K562 (cell line): ENCODE measurements at regions not wholly inside any gene's neighbourhood (a gene's known extent, or its start where the extent isn't known, plus 50 kb on each side); places are given as distances from the start of the nearest gene placed in this dataset.
A peak's percentile ranks its signal among the peaks of the same experiment; 100 is the strongest.

Experiments
- ATAC-seq: fragments of 200-7000 bp; cut with Tn5 transposase; 3 replicates; pipeline ENCODE4 v1.9.1; 2020; ENCODE audit warnings: moderate library complexity
- BruUV-seq: library from RNA; stranded (reverse); fragments of 400-500 nt; replicated peaks from 2 replicates; lab custom pipeline; 2021; lab: Mats Ljungman, UMichigan
- CTCF ChIA-PET: fragments of 300-600 bp; formaldehyde crosslinking; extraction: SDS; loops from one replicate; lab custom pipeline; 2021; ENCODE audit warnings: low intra/inter-chr PET ratio; lab: Yijun Ruan, JAX
- POLR2A ChIA-PET: fragments of 300-600, 350-650 bp; sonication (Branson Sonifier 250); formaldehyde crosslinking; extraction: SDS; loops from one replicate; lab custom pipeline; 2021; ENCODE audit warnings: antibody characterized with exemption, inconsistent platforms; lab: Yijun Ruan, JAX
- DNase-seq, 4 experiments: peaks; one replicate each; pipeline versions ENCODE4 v3.0.0 to v3.0.0-alpha.2; 2011 to 2018; ENCODE audit warnings: low spot score in 3 of 4, mixed read lengths in 3 of 4; ENCODE audit errors: extremely low read depth in 1 of 4
- FAIRE-seq: peaks from 2 replicates; lab custom pipeline; 2011; peaks lifted over from hg19 to GRCh38; lab: Jason Lieb, UNC
- H2AFZ ChIP-seq: 2 replicates; pipeline ENCODE4 v1.6.0; 2011; ENCODE audit warnings: low read depth, low read length, control low read depth, inconsistent platforms
- H3K27ac ChIP-seq: fragments of 200-600 bp; 3 replicates; pipeline ENCODE4 v1.8.0; 2011; ENCODE audit warnings: low read depth, mild to moderate bottlenecking, control low read depth, inconsistent platforms, low read length, moderate library complexity, mixed read lengths; ENCODE audit errors: extremely low read depth
- H3K27me3 ChIP-seq, 2 experiments: fragments of 300-600 bp in 1 of 2; 2 replicates in 1 of 2; 3 replicates in 1 of 2; pipeline versions ENCODE4 v1.6.0 to v1.8.0; 2011; ENCODE audit warnings: inconsistent platforms in 2 of 2, low read length in 2 of 2, mild to moderate bottlenecking in 1 of 2, mixed read lengths in 1 of 2, moderate library complexity in 1 of 2; ENCODE audit not compliant: control insufficient read depth in 2 of 2, insufficient read depth in 2 of 2
- H3K36me3 ChIP-seq: fragments of 300-600 bp; 3 replicates; pipeline ENCODE4 v1.8.0; 2011; ENCODE audit warnings: mild to moderate bottlenecking, low read length, inconsistent platforms; ENCODE audit not compliant: control insufficient read depth, insufficient read depth
- H3K4me1 ChIP-seq, 2 experiments: fragments of 200-600 bp in 1 of 2; replicated peaks in 1 of 2; 2 replicates in 1 of 2; 3 replicates in 1 of 2; pipeline versions ENCODE4 v1.5.1 to v1.8.0; 2011; ENCODE audit warnings: inconsistent platforms in 2 of 2, low read length in 2 of 2, mild to moderate bottlenecking in 1 of 2, mixed read lengths in 1 of 2, moderate library complexity in 1 of 2; ENCODE audit not compliant: control insufficient read depth in 2 of 2, insufficient read depth in 2 of 2
- H3K4me2 ChIP-seq: 2 replicates; pipeline ENCODE4 v1.6.1; 2011; ENCODE audit warnings: low read length, control low read depth, inconsistent platforms, mixed read lengths; ENCODE audit not compliant: insufficient read depth
- H3K4me3 ChIP-seq: fragments of 200-600 bp; sonication (generic), shearing (Covaris generic); 2 replicates; pipeline ENCODE4 v1.5.1; 2016; ENCODE audit warnings: control low read depth, inconsistent platforms
- H3K79me2 ChIP-seq: fragments of 200-600 bp; 3 replicates; pipeline ENCODE4 v1.8.0; 2011; ENCODE audit warnings: low read length, inconsistent platforms; ENCODE audit not compliant: control insufficient read depth, insufficient read depth
- H3K9ac ChIP-seq, 2 experiments: 2 replicates each; pipeline versions ENCODE4 v1.6.0 to v1.6.1; 2011; ENCODE audit warnings: low read depth in 2 of 2, low read length in 2 of 2, control low read depth in 1 of 2, inconsistent platforms in 1 of 2, mild to moderate bottlenecking in 1 of 2, mixed read lengths in 1 of 2; ENCODE audit not compliant: insufficient read depth in 1 of 2
- H3K9me1 ChIP-seq: one replicate; pipeline ENCODE4 v1.6.0; 2011; ENCODE audit warnings: inconsistent platforms, mild to moderate bottlenecking, low read length, moderate library complexity; ENCODE audit not compliant: control insufficient read depth, insufficient read depth
- H3K9me3 ChIP-seq: replicated peaks from 2 replicates; pipeline ENCODE4 v1.5.1; 2011; ENCODE audit warnings: low read depth, low read length, inconsistent platforms; ENCODE audit not compliant: control insufficient read depth, insufficient read depth
- H4K20me1 ChIP-seq: replicated peaks from 2 replicates; pipeline ENCODE4 v1.6.1; 2011; ENCODE audit warnings: low read length, inconsistent platforms, mixed read lengths; ENCODE audit not compliant: control insufficient read depth, insufficient read depth
- CSDE1 ChIP-seq, 2 experiments: fragments of 450-650 bp; IDR thresholded peaks; 2 replicates each; pipeline ENCODE4 v1.6.1; 2016; ENCODE audit warnings: mild to moderate bottlenecking in 1 of 2
- CUX1 ChIP-seq: fragments of 200-800 bp; sonication (Bioruptor generic); IDR thresholded peaks from 2 replicates; pipeline ENCODE4 v1.6.1; 2016; ENCODE audit warnings: missing genetic modification characterization, missing compliant biosample characterization
- DACH1 ChIP-seq: fragments of 450-650 bp; IDR thresholded peaks from 2 replicates; pipeline ENCODE4 v1.6.1; 2018; ENCODE audit not compliant: partially characterized antibody
- KDM5B ChIP-seq: fragments of 200-600 bp; sonication (generic); IDR thresholded peaks from 2 replicates; pipeline ENCODE4 v1.6.1; 2012; ENCODE audit warnings: low read depth, mild to moderate bottlenecking, moderate library complexity, low read length, control low read depth, inconsistent platforms; ENCODE audit not compliant: insufficient replicate concordance
- MBD2 ChIP-seq: sonication (generic); IDR thresholded peaks from 2 replicates; pipeline ENCODE4 v1.6.1; 2016; ENCODE audit warnings: low read depth, borderline replicate concordance
- POLR3A ChIP-seq: IDR thresholded peaks from 2 replicates; pipeline ENCODE4 v1.6.1; 2011; ENCODE audit warnings: borderline replicate concordance, mild to moderate bottlenecking, moderate library complexity; ENCODE audit not compliant: insufficient read length, insufficient read depth; ENCODE audit errors: extremely low read depth
- PRPF4 ChIP-seq: fragments of 200-400 bp; formaldehyde crosslinking; IDR thresholded peaks from one replicate; pipeline ENCODE4 v1.6.1; 2017; ENCODE audit warnings: low read length, low read depth, mild to moderate bottlenecking; ENCODE audit not compliant: insufficient read depth, poor library complexity, severe bottlenecking
- RBM22 ChIP-seq: fragments of 200-400 bp; formaldehyde crosslinking; IDR thresholded peaks from 2 replicates; pipeline ENCODE4 v1.6.1; 2018; ENCODE audit warnings: low read length, low read depth; ENCODE audit not compliant: poor library complexity, severe bottlenecking
- RFX7 ChIP-seq: fragments of 250-450 bp; sonication (Bioruptor Pico); IDR thresholded peaks from 2 replicates; pipeline ENCODE4 v1.5.1; 2021; ENCODE audit warnings: mild to moderate bottlenecking
- RUNX1 ChIP-seq: sonication (generic); IDR thresholded peaks from 2 replicates; pipeline ENCODE4 v1.6.1; 2016; ENCODE audit warnings: antibody characterized with exemption, low read depth
- SAFB ChIP-seq: fragments of 200-400 bp; formaldehyde crosslinking; IDR thresholded peaks from 2 replicates; pipeline ENCODE4 v1.6.1; 2017; ENCODE audit warnings: low read depth, low read length, borderline replicate concordance
- TCFL5 ChIP-seq: fragments of 250-450 bp; sonication (Bioruptor Pico); conservative IDR thresholded peaks from 2 replicates; pipeline ENCODE4 v1.6.1; 2021; ENCODE audit warnings: mild to moderate bottlenecking, moderate library complexity, matching md5 sums
- ZNF174 ChIP-seq: fragments of 250-450 bp; sonication (Bioruptor Pico); IDR thresholded peaks from 2 replicates; pipeline ENCODE4 v1.4.0; 2020; ENCODE audit warnings: mild to moderate bottlenecking
- ZNF274 ChIP-seq: IDR thresholded peaks from 2 replicates; pipeline ENCODE4 v1.6.1; 2011; ENCODE audit warnings: low read depth, mild to moderate bottlenecking, low read length, moderate library complexity, borderline replicate concordance
- ZNF707 ChIP-seq: fragments of 250-450 bp; sonication (Bioruptor Pico); conservative IDR thresholded peaks from 2 replicates; pipeline ENCODE4 v1.8.0; 2022; ENCODE audit warnings: inconsistent platforms, mild to moderate bottlenecking, moderate library complexity
- ZNF830 ChIP-seq: fragments of 250-450 bp; sonication (Bioruptor Pico); IDR thresholded peaks from 2 replicates; pipeline ENCODE4 v1.5.0; 2021; ENCODE audit warnings: mild to moderate bottlenecking
- WGBS: fragments of 100-300 bp; shearing (Covaris generic); methylation state at CpG from one replicate; pipeline ENCODE4 v1.1.6; 2016; ENCODE audit warnings: low coverage, mixed read lengths; ENCODE audit not compliant: insufficient coverage; ENCODE audit errors: missing lambda C conversion rate; 5-methylcytosine and 5-hydroxymethylcytosine counted together
- in situ Hi-C: fragments of 300-500 bp; cut with MboI; formaldehyde crosslinking; loops from 4 replicates; pipeline ENCODE4 v1.15.0; 2018; ENCODE audit warnings: inconsistent platforms, mixed read lengths
- intact Hi-C: fragments of 100-400 bp; cut with micrococcal nuclease; formaldehyde crosslinking; loops from 2 replicates; pipeline ENCODE4 v1.14.2; 2022
- TF ChIP-seq, protein P1 (sequence below), 2 experiments: IDR thresholded peaks; 2 replicates each; pipeline ENCODE4 v1.6.1; 2012; ENCODE audit warnings: improper control_type of control experiment in 2 of 2, low read depth in 2 of 2, low read length in 2 of 2, borderline replicate concordance in 1 of 2

- ATAC-seq = no peak
- Histone ChIP-seq H3K9me3 (no peaks in the 10 kb centered on the region; the same call in 1 of the 2 replicates), H3K4me1 (no peaks in the 10 kb centered on the region), H2AFZ (no peak overlapping the region), H3K4me3 (no peak overlapping the region), H3K27me3 (no peaks in the 10 kb centered on the region), H3K79me2 (no peaks in the 10 kb centered on the region), H3K9ac (no peak overlapping the region), H3K9me1 (no peaks in the 10 kb centered on the region), H3K27ac (no peak overlapping the region), H4K20me1 (no peaks in the 10 kb centered on the region), H3K4me2 (no peak overlapping the region), H3K36me3 (no peaks in the 10 kb centered on the region)
- BruUV-seq = no TSS peak
- no peak for DNase-seq
- FAIRE-seq = no peak
- ChIA-PET POLR2A (no interaction called here), CTCF (no interaction called here)
- intact Hi-C loops = no loop called here
- in situ Hi-C loops = no loop called here
- 8% methylated on average over 1 of the region's 1 CpG for WGBS
- TF ChIP-seq PRPF4 = no peak
- no peak for TF ChIP-seq ZNF174 (CRISPR knock-in tag)
- TF ChIP-seq, protein P1, sequence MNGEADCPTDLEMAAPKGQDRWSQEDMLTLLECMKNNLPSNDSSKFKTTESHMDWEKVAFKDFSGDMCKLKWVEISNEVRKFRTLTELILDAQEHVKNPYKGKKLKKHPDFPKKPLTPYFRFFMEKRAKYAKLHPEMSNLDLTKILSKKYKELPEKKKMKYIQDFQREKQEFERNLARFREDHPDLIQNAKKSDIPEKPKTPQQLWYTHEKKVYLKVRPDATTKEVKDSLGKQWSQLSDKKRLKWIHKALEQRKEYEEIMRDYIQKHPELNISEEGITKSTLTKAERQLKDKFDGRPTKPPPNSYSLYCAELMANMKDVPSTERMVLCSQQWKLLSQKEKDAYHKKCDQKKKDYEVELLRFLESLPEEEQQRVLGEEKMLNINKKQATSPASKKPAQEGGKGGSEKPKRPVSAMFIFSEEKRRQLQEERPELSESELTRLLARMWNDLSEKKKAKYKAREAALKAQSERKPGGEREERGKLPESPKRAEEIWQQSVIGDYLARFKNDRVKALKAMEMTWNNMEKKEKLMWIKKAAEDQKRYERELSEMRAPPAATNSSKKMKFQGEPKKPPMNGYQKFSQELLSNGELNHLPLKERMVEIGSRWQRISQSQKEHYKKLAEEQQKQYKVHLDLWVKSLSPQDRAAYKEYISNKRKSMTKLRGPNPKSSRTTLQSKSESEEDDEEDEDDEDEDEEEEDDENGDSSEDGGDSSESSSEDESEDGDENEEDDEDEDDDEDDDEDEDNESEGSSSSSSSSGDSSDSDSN (IDR thresholded peaks at IDR 0.05; ENCODE audit: borderline replicate concordance in 1 of 2, low read depth in 2 of 2, low read length in 2 of 2) = no peak
- TF ChIP-seq CSDE1 (IDR thresholded peaks at IDR 0.05) = no peak
- no peak for TF ChIP-seq POLR3A
- TF ChIP-seq ZNF707 (CRISPR knock-in tag) = no peak
- peak; percentile 27; the same call in 1 of the 2 replicates for TF ChIP-seq SAFB
- TF ChIP-seq CUX1 (CRISPR knock-in tag) = 0 out of 2 replicates have a peak, but pooled peaks have one; percentile 33
- no peak for TF ChIP-seq RBM22
- no peak for TF ChIP-seq RFX7
- peak; percentile 84 for TF ChIP-seq DACH1
- no peak for TF ChIP-seq ZNF274
- no peak for TF ChIP-seq TCFL5 (CRISPR knock-in tag)
- TF ChIP-seq KDM5B = no peak
- no peak for TF ChIP-seq MBD2
- no peak for TF ChIP-seq ZNF830 (CRISPR knock-in tag)
- no peak for TF ChIP-seq RUNX1
Observed at GRCh38 chr4:148550788-148551187, 108.6 kb upstream of the NR3C2 start.
